Kidney (tissue), 13 donors: ENCODE measurements at regions not wholly inside any gene's neighbourhood (a gene's known extent, or its start where the extent isn't known, plus 50 kb on each side); places are given as distances from the start of the nearest gene placed in this dataset.

Source experiments
- DNase-seq, 5 donors: peaks; one replicate each; pipeline ENCODE4 v3.0.0-alpha.2; 2013 to 2020
- FAIRE-seq: peaks from 2 replicates; lab custom pipeline; 2012; peaks lifted over from hg19 to GRCh38; lab: Jason Lieb, UNC
- H3K27ac ChIP-seq, 2 donors: one replicate each; pipeline ENCODE4 v1.7.0; 2013; ENCODE audit warnings: low read depth in 2 of 2, low read length in 2 of 2, inconsistent platforms in 1 of 2
- H3K27me3 ChIP-seq: one replicate; pipeline ENCODE4 v1.7.1; 2013; ENCODE audit warnings: low read length, inconsistent platforms; ENCODE audit not compliant: control insufficient read depth, insufficient read depth
- H3K36me3 ChIP-seq, 3 donors: one replicate each; pipeline versions ENCODE4 v1.7.0 to v1.7.1; 2013; ENCODE audit warnings: low read length in 3 of 3, control low read depth in 1 of 3, inconsistent platforms in 1 of 3; ENCODE audit not compliant: insufficient read depth in 3 of 3, control insufficient read depth in 2 of 3
- H3K4me1 ChIP-seq, 3 donors: one replicate each; pipeline versions ENCODE4 v1.7.0 to v1.7.1; 2013; ENCODE audit warnings: low read length in 3 of 3, inconsistent platforms in 1 of 3, low read depth in 1 of 3; ENCODE audit not compliant: control insufficient read depth in 2 of 3, insufficient read depth in 2 of 3
- H3K4me3 ChIP-seq, 3 donors: one replicate each; pipeline versions ENCODE4 v1.7.0 to v1.8.1; 2013; ENCODE audit warnings: low read length in 3 of 3, control low read depth in 1 of 3, inconsistent platforms in 1 of 3
- H3K9ac ChIP-seq, 3 donors: one replicate each; pipeline versions ENCODE4 v1.7.0 to v1.7.1; 2013; ENCODE audit warnings: low read length in 3 of 3, control low read depth in 1 of 3, inconsistent platforms in 1 of 3
- H3K9me3 ChIP-seq, 3 donors: one replicate each; pipeline versions ENCODE4 v1.7.0 to v1.7.1; 2013; ENCODE audit warnings: low read length in 3 of 3, control low read depth in 1 of 3, inconsistent platforms in 1 of 3; ENCODE audit not compliant: control insufficient read depth in 2 of 3, insufficient read depth in 1 of 3
- intact Hi-C: fragments of 100-400 bp; cut with DNase I; formaldehyde crosslinking; loops from one replicate; pipeline ENCODE4 v1.11.1; 2022
- TF ChIP-seq, protein P1 (sequence below): IDR thresholded peaks from 3 replicates; pipeline ENCODE4 v1.5.1; 2012; ENCODE audit warnings: mild to moderate bottlenecking, moderate library complexity, borderline replicate concordance; ENCODE audit not compliant: insufficient read depth; ENCODE audit errors: extremely low read depth
- donor health status: control.
- donor health status: control.
- donor health status: control.
- donor health status: control.
- donor health status: control.
- donor health status: DM: yes; HTN: yes; CAD: no.
- donor health status: Normal renal cell carcinoma (clear cell type).

DNA sequence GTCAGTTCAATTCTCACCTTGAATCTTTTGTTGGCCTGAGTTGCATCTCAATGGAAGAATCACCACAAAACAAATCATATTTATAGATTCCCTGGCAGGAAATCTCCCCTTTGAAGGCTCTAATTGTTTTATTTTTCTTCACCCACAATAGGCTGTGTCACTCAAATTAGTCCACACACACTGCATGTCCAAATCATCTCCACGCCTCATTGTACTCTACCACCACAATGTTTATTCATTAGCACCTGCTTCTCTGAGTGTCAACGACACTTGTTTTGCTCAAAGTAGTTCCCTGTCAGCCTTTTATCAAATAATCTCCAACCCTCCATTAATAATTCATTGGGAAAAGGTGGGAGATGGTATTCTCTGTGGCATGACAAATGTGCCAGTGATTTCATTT lies 164.3 kb downstream of the ABCC12 start:
- Histone ChIP-seq H3K27ac (no peak overlapping the region), H3K9ac (no peak overlapping the region), H3K36me3 (no peaks in the 10 kb centered on the region), H3K9me3 (peaks cover 0 to 8% (median 0%) of the 10 kb centered on the region in 3 donors), H3K4me3 (no peak overlapping the region), H3K27me3 (no peaks in the 10 kb centered on the region), H3K4me1 (no peaks in the 10 kb centered on the region)
- intact Hi-C loops: no loop called here
- FAIRE-seq: no peak
- no peak for DNase-seq
- TF ChIP-seq, protein P1, sequence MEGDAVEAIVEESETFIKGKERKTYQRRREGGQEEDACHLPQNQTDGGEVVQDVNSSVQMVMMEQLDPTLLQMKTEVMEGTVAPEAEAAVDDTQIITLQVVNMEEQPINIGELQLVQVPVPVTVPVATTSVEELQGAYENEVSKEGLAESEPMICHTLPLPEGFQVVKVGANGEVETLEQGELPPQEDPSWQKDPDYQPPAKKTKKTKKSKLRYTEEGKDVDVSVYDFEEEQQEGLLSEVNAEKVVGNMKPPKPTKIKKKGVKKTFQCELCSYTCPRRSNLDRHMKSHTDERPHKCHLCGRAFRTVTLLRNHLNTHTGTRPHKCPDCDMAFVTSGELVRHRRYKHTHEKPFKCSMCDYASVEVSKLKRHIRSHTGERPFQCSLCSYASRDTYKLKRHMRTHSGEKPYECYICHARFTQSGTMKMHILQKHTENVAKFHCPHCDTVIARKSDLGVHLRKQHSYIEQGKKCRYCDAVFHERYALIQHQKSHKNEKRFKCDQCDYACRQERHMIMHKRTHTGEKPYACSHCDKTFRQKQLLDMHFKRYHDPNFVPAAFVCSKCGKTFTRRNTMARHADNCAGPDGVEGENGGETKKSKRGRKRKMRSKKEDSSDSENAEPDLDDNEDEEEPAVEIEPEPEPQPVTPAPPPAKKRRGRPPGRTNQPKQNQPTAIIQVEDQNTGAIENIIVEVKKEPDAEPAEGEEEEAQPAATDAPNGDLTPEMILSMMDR: no peak

DNA sequence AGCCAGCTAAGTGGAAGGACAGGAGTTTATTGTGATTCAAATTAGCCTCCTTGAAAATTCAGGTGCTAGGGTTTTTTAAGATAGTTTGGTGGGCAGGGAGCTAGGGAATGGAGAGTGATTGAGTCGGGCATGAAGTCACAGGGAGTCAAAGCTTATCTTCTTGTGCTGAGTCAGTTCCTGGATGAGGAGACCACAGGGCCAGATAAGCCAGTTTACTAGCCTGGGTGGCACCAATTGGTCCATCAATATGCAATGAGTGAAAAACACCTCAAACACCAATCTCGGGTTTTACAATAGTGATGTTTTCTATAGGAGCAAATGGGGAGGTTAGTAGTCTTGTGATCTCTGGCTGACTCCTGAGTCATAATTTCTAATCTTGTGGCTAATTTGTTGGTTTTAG lies 165.1 kb downstream of the ABCC12 start:
- Histone ChIP-seq H3K27ac (no peak overlapping the region), H3K27me3 (no peaks in the 10 kb centered on the region), H3K4me1 (no peaks in the 10 kb centered on the region), H3K36me3 (no peaks in the 10 kb centered on the region), H3K9me3 (peaks cover 0 to 8% (median 0%) of the 10 kb centered on the region in 3 donors), H3K4me3 (no peak overlapping the region), H3K9ac (no peak overlapping the region)
- intact Hi-C loops: no loop called here
- DNase-seq (no peak), FAIRE-seq (no peak)
- TF ChIP-seq, protein P1: no peak

DNA sequence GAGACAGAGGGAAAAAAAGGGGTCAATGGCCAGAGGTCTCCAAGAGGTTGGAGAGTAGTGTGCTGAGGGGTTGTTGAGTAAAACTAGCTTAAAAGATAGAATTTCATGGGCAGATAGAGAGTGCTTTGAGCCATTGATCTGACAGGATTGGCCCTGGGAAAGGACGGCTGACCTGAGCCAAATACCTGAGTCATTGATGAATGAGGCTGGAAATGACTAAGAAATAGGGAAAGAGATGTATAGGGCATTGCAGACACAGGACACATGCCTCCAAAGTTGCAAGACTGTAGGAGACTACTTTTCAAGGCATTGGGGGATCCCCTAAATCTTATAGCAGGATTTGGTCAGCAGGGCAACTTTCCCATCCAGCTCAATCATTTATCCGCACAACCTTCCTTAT lies 168.7 kb downstream of the ABCC12 start:
- Histone ChIP-seq H3K9ac (no peak overlapping the region), H3K4me1 (no peaks in the 10 kb centered on the region), H3K9me3 (peaks cover 0 to 8% (median 0%) of the 10 kb centered on the region in 3 donors), H3K4me3 (no peak overlapping the region), H3K27me3 (no peaks in the 10 kb centered on the region), H3K27ac (no peak overlapping the region), H3K36me3 (no peaks in the 10 kb centered on the region)
- DNase-seq (no peak), FAIRE-seq (no peak)
- intact Hi-C loops: no loop called here
- TF ChIP-seq, protein P1: no peak

DNA sequence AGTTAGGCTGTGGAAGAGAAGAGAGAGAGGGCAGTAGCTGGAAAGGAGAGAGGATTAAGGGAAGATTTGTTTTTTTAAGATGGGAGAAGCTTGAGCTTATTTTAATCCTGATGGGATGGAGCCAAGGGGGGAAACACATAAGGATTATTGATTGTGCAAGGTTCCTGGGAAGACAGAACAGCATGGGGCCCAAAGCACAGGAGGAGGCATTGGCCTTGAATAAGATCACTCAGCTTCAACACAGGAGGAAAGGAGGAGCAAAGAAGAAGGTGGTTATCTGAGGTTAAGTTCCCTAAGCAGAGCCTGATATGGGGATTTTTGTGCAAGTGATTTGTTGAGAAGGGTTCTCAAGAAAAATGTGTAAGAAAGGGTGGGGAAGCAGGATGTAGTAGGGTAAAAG lies 169.8 kb downstream of the ABCC12 start:
- intact Hi-C loops: no loop called here
- H3K36me3 ChIP-seq: no peaks in the 10 kb centered on the region
- FAIRE-seq: no peak
- no peak for DNase-seq
- no peak overlapping the region for H3K27ac ChIP-seq
- no peak overlapping the region for H3K9ac ChIP-seq
- H3K27me3 ChIP-seq: no peaks in the 10 kb centered on the region
- H3K4me1 ChIP-seq: no peaks in the 10 kb centered on the region
- TF ChIP-seq, protein P1: no peak
- H3K9me3 ChIP-seq: peaks cover 0 to 8% (median 0%) of the 10 kb centered on the region in 3 donors
- no peak overlapping the region for H3K4me3 ChIP-seq
